MM.1S (cell line): ENCODE measurements at regions not wholly inside any gene's neighbourhood (a gene's known extent, or its start where the extent isn't known, plus 50 kb on each side); places are given as distances from the start of the nearest gene placed in this dataset.

ENCODE experiments used
- DNase-seq: peaks from one replicate; pipeline ENCODE4 v3.0.0-alpha.2; 2015
- H2AFZ ChIP-seq: fragments of 300-600 bp; sonication (generic); 2 replicates; pipeline ENCODE4 v1.6.0; 2016; ENCODE audit warnings: antibody characterized with exemption, low read length
- H3F3A ChIP-seq: fragments of 300-600 bp; sonication (generic); 2 replicates; pipeline ENCODE4 v1.6.1; 2016; ENCODE audit warnings: mild to moderate bottlenecking, antibody characterized with exemption, low read length, moderate library complexity, mixed read lengths; ENCODE audit not compliant: insufficient read depth
- H3K27ac ChIP-seq: fragments of 300-600 bp; sonication (generic); 2 replicates; pipeline ENCODE4 v1.5.1; 2016; ENCODE audit warnings: mild to moderate bottlenecking, low read length
- H3K27me3 ChIP-seq: fragments of 300-600 bp; sonication (generic); replicated peaks from 2 replicates; pipeline ENCODE4 v1.6.0; 2016; ENCODE audit warnings: low read length; ENCODE audit not compliant: insufficient read depth
- H3K36me3 ChIP-seq: fragments of 300-600 bp; sonication (generic); replicated peaks from 2 replicates; pipeline ENCODE4 v1.6.1; 2016; ENCODE audit warnings: mild to moderate bottlenecking, low read length, mixed read lengths; ENCODE audit not compliant: insufficient read depth
- H3K4me1 ChIP-seq: fragments of 300-600 bp; sonication (generic); 2 replicates; pipeline ENCODE4 v1.6.1; 2016; ENCODE audit warnings: low read length, mixed read lengths
- H3K4me2 ChIP-seq: fragments of 300-600 bp; sonication (generic); 2 replicates; pipeline ENCODE4 v1.6.0; 2016; ENCODE audit warnings: low read depth, low read length
- H3K4me3 ChIP-seq: fragments of 300-600 bp; sonication (generic); 2 replicates; pipeline ENCODE4 v1.5.1; 2016; ENCODE audit warnings: low read length, mixed read lengths
- H3K79me2 ChIP-seq: fragments of 300-600 bp; sonication (generic); 2 replicates; pipeline ENCODE4 v1.6.1; 2016; ENCODE audit warnings: mixed run types, low read length, mixed read lengths
- H3K9ac ChIP-seq: fragments of 300-600 bp; sonication (generic); 2 replicates; pipeline ENCODE4 v1.6.1; 2016; ENCODE audit warnings: low read length, mixed read lengths
- H3K9me2 ChIP-seq: fragments of 300-600 bp; sonication (generic); replicated peaks from 2 replicates; pipeline ENCODE4 v1.6.1; 2016; ENCODE audit warnings: mild to moderate bottlenecking, low read length, mixed read lengths; ENCODE audit not compliant: insufficient read depth
- H3K9me3 ChIP-seq: fragments of 300-600 bp; sonication (generic); replicated peaks from 2 replicates; pipeline ENCODE4 v1.6.1; 2016; ENCODE audit warnings: mild to moderate bottlenecking, low read length, mixed read lengths; ENCODE audit not compliant: insufficient read depth
- H4K20me1 ChIP-seq: fragments of 300-600 bp; sonication (generic); 2 replicates; pipeline ENCODE4 v1.6.1; 2016; ENCODE audit warnings: mild to moderate bottlenecking, low read length, moderate library complexity, mixed read lengths; ENCODE audit not compliant: insufficient read depth
- EZH2 ChIP-seq: fragments of 300-600 bp; sonication (generic); optimal IDR thresholded peaks from 2 replicates; pipeline ENCODE3; 2017; ENCODE audit warnings: low read depth, mild to moderate bottlenecking, antibody characterized with exemption, low read length, mixed read lengths
- EZH2phosphoT487 ChIP-seq: fragments of 300-600 bp; sonication (generic); IDR thresholded peaks from 2 replicates; pipeline ENCODE4 v1.6.1; 2018; ENCODE audit warnings: antibody characterized with exemption, low read length
- TF ChIP-seq, protein P1 (sequence below): fragments of 300-600 bp; sonication (generic); IDR thresholded peaks from 2 replicates; pipeline ENCODE4 v1.5.1; 2016; ENCODE audit warnings: antibody characterized with exemption, low read length, mixed read lengths

DNA sequence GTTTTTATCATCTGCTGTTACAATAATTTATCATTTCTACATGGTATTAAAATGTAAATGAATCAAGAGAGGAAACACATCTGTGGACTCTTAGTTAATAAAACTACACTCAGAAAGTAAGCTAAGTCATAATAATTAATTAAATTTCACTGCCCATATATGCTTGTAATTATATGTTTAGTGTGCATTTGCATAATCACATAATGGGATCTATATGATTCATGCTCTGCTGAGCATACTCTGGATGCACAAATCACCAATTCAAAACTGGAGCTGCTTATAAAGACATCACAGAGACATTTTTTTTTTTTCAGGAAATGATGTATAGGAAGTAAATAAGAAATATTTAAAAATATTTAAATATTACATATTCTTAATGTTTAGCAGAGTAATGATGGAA lies 151.6 kb upstream of the STEAP4 start:
- H3K79me2 ChIP-seq = no peaks in the 10 kb centered on the region
- H3K27ac ChIP-seq = no peak overlapping the region
- no peaks in the 10 kb centered on the region for H3K9me3 ChIP-seq
- no peak for DNase-seq
- no peaks in the 10 kb centered on the region for H3K27me3 ChIP-seq
- no peaks in the 10 kb centered on the region for H3K36me3 ChIP-seq
- TF ChIP-seq EZH2phosphoT487 = no peak
- no peak for TF ChIP-seq EZH2
- TF ChIP-seq, protein P1, sequence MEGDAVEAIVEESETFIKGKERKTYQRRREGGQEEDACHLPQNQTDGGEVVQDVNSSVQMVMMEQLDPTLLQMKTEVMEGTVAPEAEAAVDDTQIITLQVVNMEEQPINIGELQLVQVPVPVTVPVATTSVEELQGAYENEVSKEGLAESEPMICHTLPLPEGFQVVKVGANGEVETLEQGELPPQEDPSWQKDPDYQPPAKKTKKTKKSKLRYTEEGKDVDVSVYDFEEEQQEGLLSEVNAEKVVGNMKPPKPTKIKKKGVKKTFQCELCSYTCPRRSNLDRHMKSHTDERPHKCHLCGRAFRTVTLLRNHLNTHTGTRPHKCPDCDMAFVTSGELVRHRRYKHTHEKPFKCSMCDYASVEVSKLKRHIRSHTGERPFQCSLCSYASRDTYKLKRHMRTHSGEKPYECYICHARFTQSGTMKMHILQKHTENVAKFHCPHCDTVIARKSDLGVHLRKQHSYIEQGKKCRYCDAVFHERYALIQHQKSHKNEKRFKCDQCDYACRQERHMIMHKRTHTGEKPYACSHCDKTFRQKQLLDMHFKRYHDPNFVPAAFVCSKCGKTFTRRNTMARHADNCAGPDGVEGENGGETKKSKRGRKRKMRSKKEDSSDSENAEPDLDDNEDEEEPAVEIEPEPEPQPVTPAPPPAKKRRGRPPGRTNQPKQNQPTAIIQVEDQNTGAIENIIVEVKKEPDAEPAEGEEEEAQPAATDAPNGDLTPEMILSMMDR = no peak
- no peaks in the 10 kb centered on the region for H3K4me1 ChIP-seq
- H3K9me2 ChIP-seq = no peaks in the 10 kb centered on the region
- H3K4me3 ChIP-seq = no peak overlapping the region
- no peaks in the 10 kb centered on the region for H4K20me1 ChIP-seq
- no peaks in the 10 kb centered on the region for H3F3A ChIP-seq
- no peak overlapping the region for H2AFZ ChIP-seq
- no peak overlapping the region for H3K4me2 ChIP-seq
- no peak overlapping the region for H3K9ac ChIP-seq

DNA sequence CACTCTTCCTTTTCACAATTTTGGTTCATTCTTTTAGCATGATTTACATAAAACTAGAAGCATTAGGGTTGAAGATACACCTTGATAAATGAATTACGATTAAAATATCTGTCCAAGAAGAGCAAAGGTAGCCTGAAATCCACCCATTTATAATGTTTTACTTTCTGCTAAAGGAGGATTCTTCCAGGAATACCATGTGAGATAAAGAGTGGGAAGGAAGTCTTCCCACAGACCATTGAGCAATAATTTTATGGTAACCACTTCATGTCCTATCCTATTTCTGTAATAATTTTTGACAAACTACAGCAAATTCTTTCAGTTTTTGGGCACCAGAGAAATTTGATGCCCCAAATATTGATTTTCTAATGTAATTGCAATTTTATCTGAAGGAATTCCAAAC lies 150.6 kb upstream of the STEAP4 start:
- TF ChIP-seq, protein P1 = no peak
- Histone ChIP-seq H4K20me1 (no peaks in the 10 kb centered on the region), H3K27me3 (no peaks in the 10 kb centered on the region), H3K9ac (no peak overlapping the region), H3K79me2 (no peaks in the 10 kb centered on the region), H3K4me1 (no peaks in the 10 kb centered on the region), H3K36me3 (no peaks in the 10 kb centered on the region), H3F3A (no peaks in the 10 kb centered on the region), H2AFZ (no peak overlapping the region), H3K9me2 (no peaks in the 10 kb centered on the region), H3K4me2 (no peak overlapping the region), H3K27ac (no peak overlapping the region), H3K4me3 (no peak overlapping the region), H3K9me3 (no peaks in the 10 kb centered on the region)
- no peak for DNase-seq

DNA sequence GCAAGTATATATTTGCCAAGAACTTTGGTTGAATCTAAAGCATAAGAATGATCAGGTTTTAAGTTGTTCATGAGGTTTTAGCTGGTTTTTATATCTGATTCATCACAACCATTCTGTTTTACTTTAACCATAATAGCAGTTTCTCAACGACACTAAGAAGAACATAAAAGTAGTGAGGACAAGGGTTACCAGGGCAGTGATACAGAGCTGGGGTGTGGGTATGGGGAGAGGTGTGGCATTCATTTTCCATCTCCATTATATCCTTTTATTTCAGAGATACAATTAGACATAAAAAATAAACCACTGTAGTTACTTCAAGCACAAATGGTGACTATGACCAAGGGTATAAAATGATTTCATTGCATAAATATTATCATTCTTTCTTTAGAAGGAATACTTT lies 149.8 kb upstream of the STEAP4 start:
- Histone ChIP-seq H3K9ac (no peak overlapping the region), H3K9me2 (no peaks in the 10 kb centered on the region), H3F3A (no peaks in the 10 kb centered on the region), H3K4me2 (no peak overlapping the region), H3K36me3 (no peaks in the 10 kb centered on the region), H3K4me3 (no peak overlapping the region), H3K9me3 (no peaks in the 10 kb centered on the region), H3K79me2 (no peaks in the 10 kb centered on the region), H3K27ac (no peak overlapping the region), H4K20me1 (no peaks in the 10 kb centered on the region), H3K4me1 (no peaks in the 10 kb centered on the region), H2AFZ (no peak overlapping the region), H3K27me3 (no peaks in the 10 kb centered on the region)
- no peak for TF ChIP-seq EZH2
- no peak for TF ChIP-seq EZH2phosphoT487
- TF ChIP-seq, protein P1 = no peak
- DNase-seq = no peak

DNA sequence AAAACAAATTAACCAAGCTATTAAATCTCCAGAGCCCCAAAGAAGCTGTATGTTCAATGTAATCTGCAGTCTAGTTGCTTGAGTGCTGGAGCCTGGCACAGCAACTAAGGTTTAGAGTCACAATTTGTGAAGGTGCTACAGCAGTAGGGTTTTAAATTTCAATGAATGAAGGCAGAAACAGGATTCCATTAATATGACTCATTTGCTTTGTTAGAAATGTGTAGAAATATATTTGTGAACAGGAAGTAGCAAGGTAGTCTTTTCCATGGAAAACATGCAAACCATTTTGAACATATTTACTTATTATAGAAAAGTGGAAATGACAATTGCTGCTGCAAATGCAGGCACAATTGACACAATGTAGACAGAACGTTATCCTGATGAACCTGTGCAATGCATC lies 149.0 kb upstream of the STEAP4 start:
- Histone ChIP-seq H3K27ac (no peak overlapping the region), H3K9ac (no peak overlapping the region), H3K4me3 (no peak overlapping the region), H3K4me2 (no peak overlapping the region), H3K36me3 (no peaks in the 10 kb centered on the region), H3K9me3 (no peaks in the 10 kb centered on the region), H3K27me3 (no peaks in the 10 kb centered on the region), H4K20me1 (no peaks in the 10 kb centered on the region), H2AFZ (no peak overlapping the region), H3K4me1 (no peaks in the 10 kb centered on the region), H3F3A (no peaks in the 10 kb centered on the region), H3K79me2 (no peaks in the 10 kb centered on the region), H3K9me2 (no peaks in the 10 kb centered on the region)
- no peak for DNase-seq
- TF ChIP-seq, protein P1 = no peak
- TF ChIP-seq EZH2phosphoT487 (no peak), EZH2 (no peak)
